ENCODE measurements at regions not wholly inside any gene's neighbourhood (a gene's known extent, or its start where the extent isn't known, plus 50 kb on each side); places are given as distances from the start of the nearest gene placed in this dataset.

DNA sequence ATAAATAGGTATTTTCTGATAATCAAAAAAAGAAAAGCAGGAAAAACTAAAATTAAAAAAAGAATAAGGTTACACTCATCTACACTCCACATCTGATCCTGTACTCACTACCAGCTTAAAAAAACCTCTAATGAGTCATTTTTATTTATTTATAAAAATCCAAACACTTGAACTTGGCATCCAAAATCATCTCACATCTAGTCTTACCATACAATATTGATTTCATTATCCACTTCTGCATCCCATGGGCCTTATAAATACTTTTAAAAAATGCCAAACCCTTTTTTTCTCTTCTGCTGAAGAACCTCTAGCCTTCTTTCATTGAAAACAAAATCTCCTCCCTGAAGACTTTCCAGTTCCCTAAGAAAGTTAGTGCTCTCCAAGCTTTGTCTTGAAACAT lies 109.7 kb downstream of the TMTC3 start:
- DNase-seq = no peak

DNA sequence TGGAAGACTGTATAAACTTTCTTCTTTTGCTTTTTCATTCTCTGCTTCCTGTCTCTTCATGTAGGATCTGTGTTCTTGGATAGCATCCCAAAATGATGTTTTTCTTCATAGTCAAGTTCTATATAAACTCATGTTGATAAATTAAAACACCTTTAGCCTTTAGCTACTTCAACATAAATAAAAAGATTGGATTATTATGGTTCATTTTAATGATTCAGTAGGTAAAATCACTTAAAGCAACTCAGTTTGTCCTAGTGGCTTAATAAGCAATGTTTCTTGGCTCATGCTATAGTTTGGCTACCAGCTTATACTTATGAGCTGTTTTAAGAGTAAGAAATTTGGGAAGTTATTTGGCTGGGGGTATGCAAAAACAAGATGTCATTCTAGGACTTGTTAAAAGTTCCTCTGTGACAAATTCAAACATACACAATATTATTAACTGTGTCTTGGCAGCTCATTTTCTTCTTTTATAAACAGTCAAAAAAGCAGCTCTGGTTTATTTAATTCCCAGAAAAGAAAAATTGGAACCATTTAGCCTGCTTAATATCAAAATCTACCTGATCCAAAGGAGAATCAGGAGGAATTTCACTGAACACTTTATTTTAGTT lies 111.4 kb downstream of the TMTC3 start:
- no peak for DNase-seq

DNA sequence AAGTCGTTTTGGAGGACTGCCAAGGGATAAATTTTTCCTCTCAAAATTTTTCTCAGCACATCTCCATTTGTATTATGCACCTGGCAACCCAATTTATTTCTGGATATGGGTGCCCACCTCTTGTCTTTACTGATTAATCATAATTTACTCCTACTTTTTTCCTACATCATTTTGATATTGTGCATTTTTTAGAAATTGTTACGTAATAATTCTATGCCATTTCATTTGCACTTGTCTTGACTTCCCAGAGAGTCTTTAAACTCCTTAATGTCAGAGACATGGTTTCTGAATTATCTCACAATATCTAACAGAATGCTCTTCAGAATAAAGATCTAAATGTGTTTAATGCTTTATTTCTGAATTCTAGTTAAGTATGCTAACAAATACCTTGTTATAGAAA lies 113.1 kb downstream of the TMTC3 start:
- DNase-seq = no peak

DNA sequence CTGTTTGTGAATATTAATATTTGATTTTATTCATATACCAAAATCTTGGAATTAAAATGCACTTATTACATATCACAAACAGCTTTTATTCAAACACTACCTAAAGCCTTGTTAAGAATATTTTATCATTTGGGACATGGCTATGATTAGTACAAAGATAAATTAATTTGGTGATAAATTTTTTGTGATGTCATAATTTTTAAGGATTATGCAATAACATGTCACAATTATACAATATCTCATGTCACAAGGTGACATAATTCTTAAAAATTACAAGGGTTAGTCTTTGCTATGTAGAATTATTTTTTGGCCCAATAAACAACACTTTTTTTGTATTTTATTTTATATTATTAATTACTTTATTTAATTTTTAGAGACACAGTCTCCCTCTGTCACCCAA lies 113.7 kb downstream of the TMTC3 start:
- no peak for DNase-seq

DNA sequence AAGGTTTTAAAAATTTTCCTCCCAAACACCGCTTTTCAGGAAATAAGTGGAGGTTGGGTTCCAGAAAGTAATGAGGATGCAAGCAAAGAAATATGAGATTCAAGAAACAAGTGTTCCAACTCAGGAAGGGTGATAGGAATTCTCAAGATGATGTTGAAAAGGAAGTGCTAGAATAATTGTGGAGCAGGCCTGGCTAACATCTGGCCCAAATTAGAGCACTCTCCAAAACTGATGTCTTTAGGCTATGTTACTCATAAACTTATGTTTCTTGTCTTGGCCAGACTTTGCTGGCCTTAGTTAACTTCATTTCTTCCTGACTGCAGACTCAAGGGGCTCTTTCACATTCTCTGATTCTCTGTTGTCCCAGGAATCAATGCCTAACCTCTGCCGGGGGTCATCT lies 116.3 kb downstream of the TMTC3 start:
- no peak for DNase-seq

DNA sequence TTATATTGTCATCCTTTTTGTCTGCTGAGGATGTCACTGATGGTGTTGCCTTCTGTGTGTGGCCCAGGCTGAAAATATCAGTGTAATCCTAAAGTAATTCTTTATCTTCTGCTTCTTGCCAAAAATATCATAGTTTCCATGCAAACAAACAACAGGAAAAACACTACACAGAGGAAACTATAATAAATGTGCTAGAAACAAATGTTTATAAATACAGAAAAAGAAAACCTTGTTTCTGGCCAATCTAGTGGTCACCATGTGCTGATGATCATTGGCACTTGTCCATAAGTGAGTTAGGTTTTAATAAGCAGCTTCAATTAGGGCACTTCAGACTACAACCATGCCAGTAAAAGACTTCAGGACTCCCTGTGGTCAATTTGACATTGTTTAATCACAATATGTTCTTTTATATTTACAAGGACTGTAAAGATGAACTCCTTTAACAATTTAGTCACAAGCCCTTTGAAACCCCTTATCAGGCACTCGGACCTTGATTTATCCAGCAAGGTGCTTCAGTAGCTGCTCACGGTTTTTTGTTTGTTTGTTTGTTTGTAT lies 124.8 kb downstream of the TMTC3 start:
- no peak for DNase-seq

DNA sequence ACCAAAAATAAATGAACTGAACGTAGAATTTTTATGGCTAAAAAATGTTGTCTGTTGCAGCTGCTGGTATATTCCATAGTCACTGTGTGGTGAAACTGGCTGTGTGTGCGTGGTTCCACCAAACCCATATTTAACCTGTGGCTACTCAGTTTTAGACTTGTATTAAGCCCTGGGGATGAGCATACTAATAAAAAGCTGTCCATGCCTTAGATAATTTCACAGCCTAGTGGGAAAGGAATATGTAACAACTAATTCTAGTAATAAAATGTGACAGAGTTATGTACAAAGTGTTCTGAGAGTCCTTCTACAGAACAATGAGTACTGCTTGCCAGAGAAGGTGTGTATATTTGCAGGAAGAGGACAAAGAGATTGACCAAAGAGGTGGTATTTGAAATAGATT lies 125.5 kb downstream of the TMTC3 start:
- no peak for DNase-seq

DNA sequence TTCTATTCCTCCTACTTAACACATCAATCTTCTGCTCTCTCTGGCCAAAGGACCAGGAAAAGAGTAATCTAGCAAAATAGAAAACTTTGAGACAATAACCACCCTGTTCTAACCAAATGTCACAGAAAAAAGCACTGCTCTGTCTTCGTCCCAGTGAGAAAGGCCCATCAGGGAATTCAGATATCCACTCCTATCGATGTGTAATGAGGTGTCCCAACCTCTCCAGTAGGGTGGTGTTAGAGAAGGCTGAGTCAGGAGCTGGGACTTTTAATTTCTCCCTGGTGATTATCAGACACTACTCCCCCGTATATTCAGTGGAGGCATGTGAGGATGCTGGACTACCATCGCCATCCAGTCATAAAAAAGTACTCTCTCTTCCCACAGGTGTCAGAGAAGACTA lies 130.3 kb downstream of the TMTC3 start:
- DNase-seq = no peak

DNA sequence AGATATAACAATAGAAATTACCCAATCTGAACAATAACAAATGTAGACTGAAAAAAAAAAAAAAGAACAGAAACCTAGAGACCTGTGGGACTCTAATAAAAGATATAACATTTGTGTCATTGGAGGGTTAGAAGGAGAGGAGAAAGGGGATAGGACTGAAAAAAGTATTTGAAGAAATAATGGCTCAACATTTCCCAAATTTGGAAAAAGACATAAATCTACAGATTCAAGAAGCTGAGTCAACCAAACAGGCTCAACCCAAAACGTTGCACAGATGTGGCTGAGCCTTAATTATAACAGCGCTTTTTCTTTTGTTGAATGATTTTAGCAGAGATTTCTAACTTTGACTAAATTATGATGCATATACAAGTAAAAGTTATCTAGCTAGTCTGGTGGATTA lies 131.3 kb downstream of the TMTC3 start:
- no peak for DNase-seq

DNA sequence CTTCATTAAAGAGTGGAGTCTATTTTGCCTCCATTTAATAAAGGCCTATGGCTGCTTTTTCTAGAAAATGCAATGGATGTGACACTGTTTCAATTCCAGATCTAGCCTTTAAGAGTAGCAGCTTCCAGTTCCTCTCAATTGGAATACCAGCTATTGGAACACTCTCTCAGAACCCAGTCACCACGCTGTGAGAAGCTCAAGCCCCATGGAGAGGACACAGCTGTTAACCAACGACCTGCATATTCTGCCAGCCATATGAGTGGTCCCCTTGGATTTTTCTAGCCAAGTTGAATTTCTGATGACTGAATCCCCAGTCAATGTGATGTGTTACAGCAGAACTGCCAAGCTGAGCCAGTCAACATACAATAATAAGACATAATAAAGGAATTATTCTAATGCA lies 131.8 kb downstream of the TMTC3 start:
- DNase-seq = no peak

DNA sequence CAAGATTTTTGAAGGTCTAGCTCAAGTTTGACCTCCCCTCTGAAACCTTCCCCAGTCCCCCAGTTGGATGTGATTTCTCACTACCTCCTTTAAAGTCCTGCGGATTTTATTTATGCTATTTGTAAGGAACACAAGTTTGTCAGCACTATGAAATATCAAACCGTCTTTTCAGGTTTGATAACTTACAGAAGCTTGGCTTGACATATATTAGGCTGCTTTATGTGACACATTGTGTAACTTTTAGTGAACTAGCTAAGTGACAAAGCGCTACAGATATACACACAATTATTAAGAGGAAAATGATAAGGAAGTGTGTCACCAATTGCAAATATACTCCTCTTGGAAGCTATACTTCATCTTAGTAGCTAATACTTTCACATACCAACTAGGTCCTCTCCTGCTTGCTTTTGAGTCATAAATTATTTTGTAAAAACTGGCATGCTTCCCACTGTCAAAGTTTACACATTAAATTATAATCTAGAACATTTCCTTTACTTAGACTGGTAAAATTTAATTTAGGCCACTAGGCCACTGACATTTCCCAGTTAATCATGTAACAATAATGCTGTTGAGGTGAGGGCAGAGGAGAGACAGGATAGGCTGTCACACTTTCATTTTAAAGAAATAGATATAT lies 149.5 kb downstream of the TMTC3 start:
- DNase-seq = no peak

DNA sequence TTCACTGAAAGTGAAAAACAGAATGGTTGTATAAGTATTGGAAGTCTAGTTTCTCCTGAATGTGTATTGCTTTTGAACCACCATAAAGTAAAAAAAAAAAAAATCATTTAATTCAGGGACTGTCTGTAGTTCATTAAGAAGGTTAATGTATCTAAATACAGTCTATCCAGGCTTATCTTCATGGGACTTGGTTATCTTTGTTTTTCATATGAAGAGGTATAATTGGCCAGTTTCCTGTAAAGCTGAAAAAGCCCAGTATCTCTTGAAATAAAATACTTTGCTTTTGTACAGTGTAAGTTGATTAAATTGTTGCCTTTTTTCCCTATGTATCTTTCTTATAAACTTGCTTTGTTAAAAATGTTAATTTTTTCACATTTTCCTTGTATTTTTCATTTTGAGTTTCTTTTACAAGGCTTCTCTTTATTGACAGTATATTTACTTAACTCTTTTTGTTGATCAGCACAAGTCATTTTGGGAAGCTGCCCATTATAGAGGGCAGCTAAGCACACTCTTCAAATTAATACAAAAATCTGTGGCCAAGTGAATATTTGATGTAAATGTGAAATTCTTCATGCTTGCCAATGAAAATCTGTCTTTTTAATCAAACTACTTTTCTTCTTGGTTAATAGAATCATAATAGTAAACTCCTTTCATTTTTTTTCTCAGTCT lies 156.0 kb downstream of the TMTC3 start:
- DNase-seq = no peak

DNA sequence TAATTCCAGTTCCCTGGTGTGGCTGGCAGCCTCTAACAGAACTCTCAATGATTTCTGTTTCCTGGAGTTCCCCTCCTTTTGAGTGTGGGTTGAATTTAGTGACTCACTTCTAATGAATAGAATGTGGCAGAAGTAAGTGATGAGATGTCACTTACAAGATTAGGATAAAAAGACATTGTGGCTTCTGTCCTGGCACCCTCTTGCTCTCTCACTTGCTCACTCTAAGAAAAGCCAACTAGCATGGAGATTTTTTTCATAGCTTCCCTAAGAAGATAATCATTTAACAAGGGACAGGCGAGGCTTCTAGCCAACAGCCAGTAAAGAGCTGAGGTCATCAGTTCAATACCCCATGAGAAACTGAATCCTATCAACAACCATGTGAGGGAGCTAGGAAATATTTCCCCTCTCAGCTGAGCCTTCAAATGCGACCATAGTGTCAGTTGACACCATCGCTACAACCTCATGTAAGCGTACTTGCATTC lies 156.7 kb downstream of the TMTC3 start:
- no peak for DNase-seq

DNA sequence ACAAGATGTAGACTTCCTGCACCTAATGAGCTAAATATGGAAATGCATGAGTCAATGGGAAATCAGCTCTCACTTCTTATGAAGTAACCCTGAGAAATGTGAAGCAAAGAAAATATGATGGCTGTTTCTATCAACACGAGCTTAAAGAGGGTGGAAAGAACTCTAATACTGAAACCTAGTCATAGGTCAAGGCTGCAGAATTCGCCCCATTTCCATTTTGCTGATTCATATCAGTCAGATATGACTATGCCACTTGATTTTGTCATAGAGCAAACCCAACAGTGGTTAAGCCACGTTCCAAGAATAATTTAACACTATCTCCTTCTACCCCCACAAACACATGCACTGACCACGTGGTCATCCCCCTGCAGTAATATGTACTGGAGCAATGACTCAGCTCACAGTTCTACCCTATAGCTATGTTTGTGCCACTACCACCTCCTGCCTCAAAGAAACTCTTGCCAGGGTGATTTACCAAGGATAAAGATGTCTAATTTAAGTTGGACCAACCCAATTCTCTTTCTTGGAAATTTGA lies 157.5 kb downstream of the TMTC3 start:
- no peak for DNase-seq

DNA sequence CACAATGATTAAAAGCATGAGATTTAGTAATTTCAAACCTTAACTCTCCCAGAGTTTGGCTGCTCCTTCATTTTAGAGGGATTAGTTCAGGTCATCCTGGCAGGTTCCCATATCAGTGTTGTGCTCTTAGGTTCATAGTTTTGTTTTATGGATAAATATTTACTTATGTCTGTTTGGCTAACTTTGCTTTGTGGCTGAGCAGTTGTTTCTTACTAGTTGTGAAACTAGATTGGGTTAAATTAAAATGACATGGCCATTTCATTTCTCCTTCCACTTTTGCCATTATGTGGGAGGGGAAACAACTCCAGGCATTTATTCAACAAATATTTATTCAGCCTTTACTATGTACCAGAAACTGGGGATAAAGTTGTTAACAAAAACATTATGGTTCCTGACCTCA lies 158.8 kb downstream of the TMTC3 start:
- DNase-seq = no peak

DNA sequence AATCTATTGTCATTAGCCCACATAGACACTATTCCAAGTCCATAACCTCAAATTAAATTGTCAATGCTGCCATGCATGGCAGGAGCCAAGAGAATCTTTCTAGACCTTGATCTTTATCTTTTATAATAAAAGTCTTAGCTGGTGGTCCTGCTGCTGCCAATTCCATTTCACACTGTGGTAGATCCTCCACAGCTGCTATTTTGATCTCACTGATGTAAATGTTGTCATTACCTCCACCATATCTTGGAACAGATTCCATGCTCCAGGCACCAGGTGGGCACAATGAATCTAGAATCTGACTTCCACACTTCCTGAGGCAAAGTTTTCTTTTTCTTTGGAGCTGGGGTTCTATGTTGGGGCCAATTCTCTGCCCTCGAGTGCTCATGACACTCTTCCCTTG lies 161.2 kb downstream of the TMTC3 start:
- DNase-seq = no peak

DNA sequence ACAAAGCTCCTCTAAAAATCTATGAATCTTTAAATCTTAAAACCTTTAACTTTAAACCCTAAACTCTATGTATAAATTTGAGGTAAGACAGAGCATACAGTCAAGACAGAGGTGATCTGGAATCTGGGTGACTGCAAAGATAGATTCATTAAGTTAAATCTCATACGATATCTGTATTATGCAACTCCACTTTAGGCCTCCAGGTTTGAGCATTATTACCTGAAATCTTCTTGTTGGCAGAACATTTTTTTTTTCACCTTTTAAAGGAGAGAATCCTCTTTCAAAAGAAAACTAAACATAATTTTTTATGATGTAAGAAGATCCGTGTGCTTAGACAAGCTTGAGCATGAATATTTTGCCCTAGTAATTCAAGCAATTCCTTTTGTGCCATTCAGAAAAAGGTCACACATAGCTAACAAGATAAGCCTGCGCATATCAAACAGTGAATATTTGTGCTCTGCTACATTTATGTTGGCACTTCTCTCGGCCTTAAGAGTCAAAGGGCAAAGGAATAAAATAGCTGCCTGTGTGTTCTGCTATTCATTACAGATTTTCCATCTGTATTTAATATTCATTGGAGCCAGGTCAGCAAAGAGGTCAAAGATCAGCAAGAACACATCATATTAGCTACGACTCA lies 163.3 kb downstream of the TMTC3 start:
- no peak for DNase-seq

DNA sequence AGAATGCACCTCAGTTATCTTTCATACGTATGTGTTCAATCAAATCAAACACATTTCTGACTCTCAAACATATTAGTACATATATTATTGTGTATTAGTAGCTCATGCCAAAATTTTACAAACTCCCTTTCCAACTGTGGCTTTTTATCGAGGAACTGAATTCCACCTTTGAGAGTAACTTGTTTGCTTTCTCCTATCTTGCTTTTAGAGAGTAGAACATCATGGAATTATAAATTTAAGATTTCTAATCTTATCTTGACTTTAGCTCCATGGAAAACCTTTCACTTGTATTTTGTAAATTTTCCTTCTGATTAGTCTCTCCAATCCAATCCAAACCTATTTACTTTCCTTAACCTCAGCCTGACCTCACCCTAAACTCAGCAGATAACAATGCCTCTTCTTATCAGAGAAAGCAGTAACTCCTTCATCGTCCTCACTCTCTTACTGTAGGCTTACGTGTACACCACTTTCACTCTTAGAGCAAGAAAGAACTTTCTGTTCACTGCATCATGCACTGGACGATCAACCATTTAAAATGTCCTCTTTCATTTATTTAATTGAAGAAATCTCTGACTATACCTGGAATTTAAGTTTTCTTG lies 164.5 kb downstream of the TMTC3 start:
- no peak for DNase-seq

DNA sequence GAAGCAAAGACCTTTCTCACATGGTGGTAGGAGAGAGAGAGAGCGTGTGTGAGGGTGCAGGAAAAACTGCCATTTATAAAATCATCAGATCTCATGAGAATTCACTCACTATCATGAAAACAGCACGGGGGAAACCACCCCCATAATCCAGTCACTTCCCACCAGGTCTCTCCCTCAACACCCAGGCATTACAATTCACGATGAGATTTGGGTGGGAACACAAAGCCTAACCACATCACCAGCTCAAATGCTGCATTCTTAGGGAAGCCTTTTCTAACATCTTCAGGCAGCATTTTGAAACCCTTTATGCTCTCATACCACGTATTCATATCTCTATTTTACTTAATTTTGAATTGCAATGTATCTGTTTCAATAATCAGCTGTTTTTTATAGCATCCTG lies 165.9 kb downstream of the TMTC3 start:
- DNase-seq = no peak

DNA sequence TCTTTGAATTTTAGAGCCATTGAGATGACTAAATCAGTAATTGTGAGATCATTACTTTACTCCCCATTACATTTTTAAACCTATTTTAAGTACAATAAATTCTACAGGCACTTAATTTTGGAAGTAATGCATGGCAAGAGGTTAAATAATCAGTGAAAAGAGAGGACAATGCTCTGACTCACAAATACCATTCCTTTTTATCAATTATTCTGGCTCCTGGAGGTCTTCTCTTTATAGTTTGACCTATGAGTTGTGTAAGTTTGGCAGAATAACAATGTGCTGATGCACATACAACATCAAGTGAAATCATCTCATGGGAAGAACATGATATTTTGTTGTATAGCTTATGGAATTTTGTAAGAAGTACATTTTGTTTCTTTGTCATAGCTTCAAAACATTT lies 166.7 kb downstream of the TMTC3 start:
- no peak for DNase-seq

DNA sequence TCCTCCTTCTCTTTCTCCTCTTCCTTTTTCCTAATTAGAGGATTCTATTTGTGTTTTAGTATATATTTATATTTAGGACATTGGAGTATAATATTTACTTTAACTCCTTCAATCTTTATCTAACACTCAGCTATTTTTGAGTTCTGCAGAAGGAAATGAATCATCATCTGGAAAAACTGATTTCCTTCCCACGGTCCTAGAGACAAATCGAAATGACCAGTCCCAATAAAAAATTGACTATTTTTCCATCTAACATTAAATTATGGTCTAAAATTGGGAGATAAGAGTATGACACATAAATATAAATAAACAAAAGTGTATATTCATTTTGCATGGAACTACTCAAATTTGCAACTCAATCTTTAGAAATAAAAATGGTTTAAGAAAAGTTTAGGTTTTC lies 167.4 kb downstream of the TMTC3 start:
- no peak for DNase-seq

DNA sequence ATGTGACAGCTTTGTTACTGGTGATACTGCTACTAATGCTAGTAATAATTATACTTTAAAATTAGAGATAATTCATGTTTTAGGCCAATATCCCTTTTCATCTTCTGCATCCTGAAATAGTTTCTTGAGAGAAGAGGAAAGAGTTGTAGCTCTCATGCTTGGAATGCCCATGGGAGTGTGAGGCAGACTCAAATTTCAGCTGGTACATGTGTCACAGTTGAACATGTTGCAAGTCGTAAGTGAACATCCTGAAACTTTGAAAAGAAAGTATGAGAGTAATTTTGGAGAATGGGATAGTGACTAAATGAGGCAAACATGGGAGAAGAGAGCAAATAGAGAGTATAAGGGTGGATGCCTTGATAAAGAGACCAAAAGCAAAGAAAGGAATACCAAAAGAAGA lies 168.0 kb downstream of the TMTC3 start:
- no peak for DNase-seq

DNA sequence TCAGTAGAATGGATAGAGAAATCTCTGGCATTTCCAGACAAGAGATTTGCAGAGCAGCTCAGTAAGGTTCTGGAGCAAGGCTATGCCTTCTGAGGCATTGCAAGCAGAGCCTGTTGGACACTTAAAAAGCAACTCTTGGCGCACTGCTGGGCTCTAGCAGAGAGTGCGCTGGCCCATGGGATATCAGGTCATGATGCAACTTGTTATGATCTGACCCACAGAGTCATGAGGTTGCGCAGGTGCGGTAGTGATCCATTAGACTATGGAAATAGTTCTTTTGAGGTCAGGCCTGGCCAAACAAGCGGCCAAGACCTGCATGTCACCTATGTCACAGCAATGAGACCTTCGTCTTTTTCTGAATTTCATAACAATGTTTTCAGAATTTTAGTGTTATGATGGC lies 168.6 kb downstream of the TMTC3 start:
- no peak for DNase-seq
